ENCODE measurements at regions not wholly inside any gene's neighbourhood (a gene's known extent, or its start where the extent isn't known, plus 50 kb on each side); places are given as distances from the start of the nearest gene placed in this dataset.

GRCh38 chr4:155268821-155269220, 60.4 kb downstream of the NPY2R start:
- no peak for TF ChIP-seq CTCF (conservative IDR thresholded peaks at IDR 0.05; ENCODE audit: low read depth, low read length)

GRCh38 chr4:155270671-155271070, 62.2 kb downstream of the NPY2R start:
- DNase-seq (ENCODE audit: low read depth), result no peak
- TF ChIP-seq CTCF (conservative IDR thresholded peaks at IDR 0.05; ENCODE audit: low read depth, low read length), result no peak
- no peak overlapping the region for H3K4me3 ChIP-seq (ENCODE audit: low read depth, low read length)

More at GRCh38 chr4:155268821-155269220, 60.4 kb downstream of the NPY2R start:
- no peak for DNase-seq (ENCODE audit: low read depth)
- no peak overlapping the region for H3K4me3 ChIP-seq (ENCODE audit: low read depth, low read length)

GRCh38 chr4:155271557-155271956, 63.1 kb downstream of the NPY2R start:
- H3K4me3 ChIP-seq (ENCODE audit: low read depth, low read length), result no peak overlapping the region
- DNase-seq (ENCODE audit: low read depth), result peak; percentile 8
- TF ChIP-seq CTCF (conservative IDR thresholded peaks at IDR 0.05; ENCODE audit: low read depth, low read length), result no peak

GRCh38 chr4:155288999-155289398, 80.6 kb downstream of the NPY2R start:
- no peak for DNase-seq (ENCODE audit: low read depth)
- H3K4me3 ChIP-seq (ENCODE audit: low read depth, low read length), result no peak overlapping the region
- TF ChIP-seq CTCF (conservative IDR thresholded peaks at IDR 0.05; ENCODE audit: low read depth, low read length), result no peak
